ENCODE measurements at regions not wholly inside any gene's neighbourhood (a gene's known extent, or its start where the extent isn't known, plus 50 kb on each side); places are given as distances from the start of the nearest gene placed in this dataset.

DNA sequence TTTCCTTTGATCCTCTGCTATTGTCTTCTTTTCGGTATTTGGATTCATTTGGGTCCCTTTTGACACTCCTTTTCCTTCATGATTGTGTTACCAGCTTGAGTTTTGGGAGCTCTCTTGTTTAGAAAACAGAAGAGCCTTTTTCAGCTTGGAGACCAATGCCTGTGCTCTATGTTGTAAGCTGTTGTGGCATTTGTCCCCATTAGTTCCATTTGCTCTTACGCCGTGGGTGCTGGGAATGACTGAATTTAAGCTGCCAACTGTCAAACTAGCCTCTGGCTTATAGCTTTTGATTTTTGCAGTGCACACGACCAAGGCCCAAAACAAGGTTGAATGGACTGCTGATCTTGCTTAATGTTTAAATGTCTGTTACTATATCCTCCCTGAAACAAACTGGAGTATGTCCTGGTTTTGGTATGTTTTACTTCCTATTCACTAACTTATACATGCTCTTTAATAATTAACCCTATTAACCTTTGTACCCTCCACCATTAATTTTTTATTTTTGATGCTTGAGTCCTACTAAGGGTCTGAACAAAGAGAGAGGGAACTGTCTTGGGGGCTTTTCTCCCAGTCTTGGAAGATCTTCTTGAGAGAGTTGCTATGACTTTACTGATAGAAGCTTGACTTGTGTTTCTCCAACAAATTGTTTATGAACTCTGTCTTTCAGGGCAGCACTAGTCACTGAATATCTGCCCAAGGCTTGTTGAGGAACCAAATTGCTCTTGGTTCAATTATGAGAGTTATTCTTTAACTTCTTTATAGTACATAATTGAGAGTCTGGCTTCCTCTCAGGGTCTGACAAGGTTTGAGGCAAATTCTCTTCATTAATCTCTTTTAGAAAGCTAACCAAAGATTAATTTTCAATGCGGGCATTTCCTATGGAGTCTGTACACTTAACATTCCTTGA is 100.3 kb upstream of the SIRPG start:
- H3K18ac ChIP-seq (ENCODE audit: low read depth, low read length): no peak overlapping the region
- no peak for TF ChIP-seq MAZ (IDR thresholded peaks at IDR 0.05; ENCODE audit: borderline replicate concordance, low read depth, low read length)
- no peak for TF ChIP-seq RAD21 (IDR thresholded peaks at IDR 0.05; ENCODE audit: low read length)
- no peak for TF ChIP-seq CEBPB (IDR thresholded peaks at IDR 0.05; ENCODE audit: low read depth, low read length)
- TF ChIP-seq BHLHE40 (IDR thresholded peaks at IDR 0.05; ENCODE audit: low read depth, low read length): no peak
- no peak for TF ChIP-seq CHD1 (IDR thresholded peaks at IDR 0.05; ENCODE audit: low read depth, low read length)
- no peak for TF ChIP-seq FOS (IDR thresholded peaks at IDR 0.05; ENCODE audit: low read depth, low read length)
- in situ Hi-C loops (cut with MboI; ENCODE audit: low sequenced_read_pairs) (loop anchor here (25.0 kb wide), 1 partner anchor 704 kb away; the partner anchor contains the start of gene SNRPB), dilution Hi-C loops (cut with HindIII; ENCODE audit: low sequenced_read_pairs, unreplicated experiment) (no loop called here), intact Hi-C loops (cut with micrococcal nuclease) (no loop called here)
- H3K36me3 ChIP-seq (ENCODE audit: control insufficient read depth, insufficient read depth, low read length): no peaks in the 10 kb centered on the region
- no peak overlapping the region for H2BK5ac ChIP-seq (ENCODE audit: low read depth, low read length, poor library complexity, severe bottlenecking)
- H3K9me1 ChIP-seq (ENCODE audit: insufficient read depth, low read length): no peaks in the 10 kb centered on the region
- no peak overlapping the region for H4K8ac ChIP-seq (ENCODE audit: low read depth in 2 of 2, low read length in 2 of 2)
- H3K27me3 ChIP-seq (ENCODE audit: control insufficient read depth, insufficient read depth, low read length): peaks cover 4% of the 10 kb centered on the region
- WGBS, 2 experiments (ENCODE audit: extremely low coverage in 2 of 2, insufficient read length in 1 of 2): no CpG with 5 or more reads among the region's 5 CpGs
- H3K4ac ChIP-seq (ENCODE audit: low read depth, low read length): no peak overlapping the region
- H3K56ac ChIP-seq (ENCODE audit: extremely low read depth, insufficient read depth, low read length): no peak overlapping the region
- no peak overlapping the region for H2AK5ac ChIP-seq (ENCODE audit: low read depth, low read length)
- H4K20me1 ChIP-seq (ENCODE audit: insufficient read depth, low read length): no peaks in the 10 kb centered on the region
- no peak overlapping the region for H3K9ac ChIP-seq (ENCODE audit: low read depth, low read length)
- no peak overlapping the region for H3K27ac ChIP-seq (ENCODE audit: insufficient read depth, low read length)
- no peak for DNase-seq
- no peak overlapping the region for H4K5ac ChIP-seq (ENCODE audit: low read depth, low read length)
- H3K14ac ChIP-seq (replicated peaks; ENCODE audit: low read depth, low read length): no peak overlapping the region
- no peak overlapping the region for H4K91ac ChIP-seq (ENCODE audit: insufficient read depth, low read depth, low read length)
- H2AK9ac ChIP-seq (replicated peaks; ENCODE audit: low read depth, low read length, poor library complexity): no peak overlapping the region
- H2AFZ ChIP-seq (replicated peaks; ENCODE audit: low read length, poor library complexity): no peak overlapping the region
- H3K4me3 ChIP-seq (ENCODE audit: insufficient read depth, low read depth, low read length): no peak overlapping the region
- H2BK20ac ChIP-seq (ENCODE audit: low read depth, low read length): no peak overlapping the region
- H3K4me1 ChIP-seq (ENCODE audit: control insufficient read depth, insufficient read depth, low read length): peaks cover 2% of the 10 kb centered on the region
- no peak overlapping the region for H3K4me2 ChIP-seq (ENCODE audit: low read depth, low read length)
- no peak overlapping the region for H3K23ac ChIP-seq (ENCODE audit: low read depth, low read length)
- H2BK120ac ChIP-seq (ENCODE audit: low read depth, low read length): no peak overlapping the region
- no peak overlapping the region for H2BK15ac ChIP-seq (ENCODE audit: low read depth, low read length)
- ATAC-seq (ENCODE audit: low read depth): no peak
- no TSS peak for BruUV-seq (replicated peaks)
- H3K9me3 ChIP-seq (ENCODE audit: control insufficient read depth, insufficient read depth, low read length): no peaks in the 10 kb centered on the region
- CTCF ChIA-PET: interaction anchor here (0.6 to 1.3 kb wide), 2 partner anchors 17 to 654 kb away, joined by 3 read pairs; no protein-coding TSS in a partner anchor
- no peaks in the 10 kb centered on the region for H3K79me1 ChIP-seq (ENCODE audit: low read depth in 1 of 2, low read length in 2 of 2)
- POLR2A ChIA-PET (ENCODE audit: unreplicated experiment): no interaction called here

Measured in IMR-90 (cell line).